HEK293 (cell line): ENCODE measurements at regions not wholly inside any gene's neighbourhood (a gene's known extent, or its start where the extent isn't known, plus 50 kb on each side); places are given as distances from the start of the nearest gene placed in this dataset.

Source experiments
- CTCF ChIA-PET: fragments of 350-600 bp; formaldehyde crosslinking; extraction: SDS; loops from one replicate; lab custom pipeline; 2021; ENCODE audit warnings: antibody characterized with exemption; lab: Yijun Ruan, JAX
- POLR2A ChIA-PET: fragments of 300-600 bp; formaldehyde crosslinking; extraction: SDS; loops from one replicate; lab custom pipeline; 2020; ENCODE audit warnings: antibody characterized with exemption, inconsistent platforms; lab: Yijun Ruan, JAX
- H3K27ac ChIP-seq: fragments of 200-500 bp; sonication (Bioruptor generic); 2 replicates; pipeline ENCODE4 v1.5.1; 2014; ENCODE audit warnings: low read depth, low read length, control low read depth, inconsistent platforms; ENCODE audit errors: extremely low read depth
- H3K36me3 ChIP-seq, 2 experiments: fragments of 200-500 bp in 1 of 2; sonication (Bioruptor generic) in 1 of 2; 1 replicate in 1 of 2; 2 replicates in 1 of 2; pipeline ENCODE4 v1.5.1; 2014 to 2017; ENCODE audit warnings: inconsistent platforms in 2 of 2, low read length in 2 of 2; ENCODE audit not compliant: control insufficient read depth in 2 of 2, insufficient read depth in 1 of 2
- H3K4me1 ChIP-seq: fragments of 200-500 bp; sonication (Bioruptor generic); 2 replicates; pipeline ENCODE4 v1.5.1; 2014; ENCODE audit warnings: mild to moderate bottlenecking, low read length, inconsistent platforms; ENCODE audit not compliant: control insufficient read depth, insufficient read depth
- H3K4me3 ChIP-seq: 2 replicates; pipeline ENCODE4 v1.5.1; 2011; ENCODE audit warnings: low read depth, mild to moderate bottlenecking, control low read depth, low read length, moderate library complexity
- H3K9me3 ChIP-seq: fragments of 200-500 bp; sonication (Bioruptor generic); 2 replicates; pipeline ENCODE4 v1.5.1; 2014; ENCODE audit warnings: low read depth, low read length, inconsistent platforms; ENCODE audit not compliant: control insufficient read depth, insufficient read depth
- GLI4 ChIP-seq: fragments of 450-650 bp; formaldehyde crosslinking; IDR thresholded peaks from 2 replicates; pipeline ENCODE4 v1.5.1; 2016; ENCODE audit warnings: missing biosample characterization, missing genetic modification characterization
- HOXC10 ChIP-seq: sonication (generic); formaldehyde crosslinking; IDR thresholded peaks from 2 replicates; pipeline ENCODE4 v1.8.1; 2023; ENCODE audit warnings: mild to moderate bottlenecking, missing genetic modification reagents
- RBAK ChIP-seq: fragments of 450-650 bp; formaldehyde crosslinking; IDR thresholded peaks from 2 replicates; pipeline ENCODE4 v1.5.1; 2016; ENCODE audit warnings: missing biosample characterization, missing genetic modification characterization
- ZBTB1 ChIP-seq: fragments of 450-650 bp; formaldehyde crosslinking; IDR thresholded peaks from 2 replicates; pipeline ENCODE4 v1.5.1; 2016; ENCODE audit warnings: missing biosample characterization, missing genetic modification characterization
- ZBTB49 ChIP-seq: fragments of 450-650 bp; formaldehyde crosslinking; IDR thresholded peaks from 2 replicates; pipeline ENCODE4 v1.5.1; 2016; ENCODE audit warnings: missing biosample characterization, missing genetic modification characterization, low read depth
- ZNF175 ChIP-seq: fragments of 450-650 bp; formaldehyde crosslinking; IDR thresholded peaks from 2 replicates; pipeline ENCODE4 v1.5.1; 2016; ENCODE audit warnings: missing biosample characterization, missing genetic modification characterization
- ZNF23 ChIP-seq: fragments of 450-650 bp; formaldehyde crosslinking; IDR thresholded peaks from 2 replicates; pipeline ENCODE4 v1.5.1; 2016; ENCODE audit warnings: missing biosample characterization, missing genetic modification characterization, borderline replicate concordance
- ZNF24 ChIP-seq: fragments of 450-650 bp; formaldehyde crosslinking; IDR thresholded peaks from 2 replicates; pipeline ENCODE4 v1.5.1; 2016; ENCODE audit warnings: missing biosample characterization, missing genetic modification characterization
- ZNF354C ChIP-seq: fragments of 450-650 bp; formaldehyde crosslinking; IDR thresholded peaks from 2 replicates; pipeline ENCODE4 v1.5.1; 2016; ENCODE audit warnings: missing biosample characterization, missing genetic modification characterization, low read depth, borderline replicate concordance
- ZNF362 ChIP-seq: fragments of 450-650 bp; formaldehyde crosslinking; IDR thresholded peaks from 2 replicates; pipeline ENCODE4 v1.5.1; 2016; ENCODE audit warnings: missing biosample characterization, missing genetic modification characterization
- ZNF501 ChIP-seq: fragments of 450-650 bp; formaldehyde crosslinking; IDR thresholded peaks from 2 replicates; pipeline ENCODE4 v1.5.1; 2016; ENCODE audit warnings: missing biosample characterization, missing genetic modification characterization
- ZNF510 ChIP-seq: fragments of 450-650 bp; formaldehyde crosslinking; IDR thresholded peaks from 2 replicates; pipeline ENCODE4 v1.5.1; 2018; ENCODE audit warnings: mild to moderate bottlenecking, missing genetic modification characterization, missing biosample characterization; ENCODE audit not compliant: insufficient replicate concordance
- ZNF561 ChIP-seq: fragments of 450-650 bp; IDR thresholded peaks from 2 replicates; pipeline ENCODE4 v1.5.1; 2018; ENCODE audit warnings: missing biosample characterization, missing genetic modification characterization, borderline replicate concordance
- ZNF624 ChIP-seq: fragments of 450-650 bp; formaldehyde crosslinking; IDR thresholded peaks from 2 replicates; pipeline ENCODE4 v1.5.1; 2017; ENCODE audit warnings: missing biosample characterization, missing genetic modification characterization
- ZNF629 ChIP-seq: fragments of 450-650 bp; formaldehyde crosslinking; IDR thresholded peaks from 2 replicates; pipeline ENCODE4 v1.5.1; 2017; ENCODE audit warnings: missing biosample characterization, missing genetic modification characterization
- ZNF660 ChIP-seq: fragments of 450-650 bp; IDR thresholded peaks from 2 replicates; pipeline ENCODE4 v1.5.1; 2018; ENCODE audit warnings: missing biosample characterization, mild to moderate bottlenecking, missing genetic modification characterization
- ZNF837 ChIP-seq: fragments of 450-650 bp; formaldehyde crosslinking; IDR thresholded peaks from 2 replicates; pipeline ENCODE4 v1.5.1; 2016; ENCODE audit warnings: missing biosample characterization, missing genetic modification characterization
- ZXDB ChIP-seq: fragments of 450-650 bp; formaldehyde crosslinking; IDR thresholded peaks from 2 replicates; pipeline ENCODE4 v1.5.1; 2016; ENCODE audit warnings: missing biosample characterization, missing genetic modification characterization
- TF ChIP-seq, protein P1 (sequence below): fragments of 450-650 bp; formaldehyde crosslinking; IDR thresholded peaks from 2 replicates; pipeline ENCODE4 v1.5.1; 2017; ENCODE audit warnings: missing biosample characterization, missing genetic modification characterization
- TF ChIP-seq, protein P2 (sequence below): fragments of 450-650 bp; formaldehyde crosslinking; IDR thresholded peaks from 2 replicates; pipeline ENCODE4 v1.5.1; 2016; ENCODE audit warnings: missing biosample characterization, missing genetic modification characterization

DNA sequence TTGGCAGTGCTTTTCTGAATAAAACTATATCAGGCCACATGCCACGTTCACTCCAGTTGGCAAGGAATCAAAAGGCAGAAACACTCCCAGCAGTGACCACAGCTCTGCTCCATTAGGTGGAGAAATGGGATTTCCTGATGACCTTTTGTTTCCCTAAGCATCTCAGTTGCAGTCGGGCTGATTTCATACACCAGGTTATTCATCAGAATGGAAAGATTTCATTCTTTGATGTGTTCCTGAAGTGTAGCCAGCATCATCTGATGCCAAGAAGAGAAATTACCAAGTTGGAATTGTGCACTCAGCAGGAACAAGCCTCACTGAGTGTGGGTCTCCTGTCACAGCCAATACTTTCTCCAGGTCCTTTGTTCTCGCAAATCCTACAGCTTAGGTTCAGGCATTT lies 193.7 kb downstream of the SPATA18 start:
- no peaks in the 10 kb centered on the region for H3K36me3 ChIP-seq
- ChIA-PET POLR2A (no interaction called here), CTCF (no interaction called here)
- H3K9me3 ChIP-seq, result no peaks in the 10 kb centered on the region
- H3K4me1 ChIP-seq, result no peaks in the 10 kb centered on the region
- no peak overlapping the region for H3K27ac ChIP-seq
- no peak overlapping the region for H3K4me3 ChIP-seq
- 0 out of 2 replicates have a peak, but pooled peaks have one; percentile 36 for TF ChIP-seq ZNF561 (tag by site-specific recombination)
- no peak for TF ChIP-seq ZNF501 (tag by site-specific recombination)

GRCh38 chr4:52246827-52247226 lies 195.7 kb downstream of the SPATA18 start:
- no peaks in the 10 kb centered on the region for H3K9me3 ChIP-seq
- H3K4me3 ChIP-seq, result no peak overlapping the region
- ChIA-PET CTCF (no interaction called here), POLR2A (no interaction called here)
- H3K27ac ChIP-seq, result no peak overlapping the region
- no peaks in the 10 kb centered on the region for H3K36me3 ChIP-seq
- no peaks in the 10 kb centered on the region for H3K4me1 ChIP-seq
- TF ChIP-seq, protein P1, sequence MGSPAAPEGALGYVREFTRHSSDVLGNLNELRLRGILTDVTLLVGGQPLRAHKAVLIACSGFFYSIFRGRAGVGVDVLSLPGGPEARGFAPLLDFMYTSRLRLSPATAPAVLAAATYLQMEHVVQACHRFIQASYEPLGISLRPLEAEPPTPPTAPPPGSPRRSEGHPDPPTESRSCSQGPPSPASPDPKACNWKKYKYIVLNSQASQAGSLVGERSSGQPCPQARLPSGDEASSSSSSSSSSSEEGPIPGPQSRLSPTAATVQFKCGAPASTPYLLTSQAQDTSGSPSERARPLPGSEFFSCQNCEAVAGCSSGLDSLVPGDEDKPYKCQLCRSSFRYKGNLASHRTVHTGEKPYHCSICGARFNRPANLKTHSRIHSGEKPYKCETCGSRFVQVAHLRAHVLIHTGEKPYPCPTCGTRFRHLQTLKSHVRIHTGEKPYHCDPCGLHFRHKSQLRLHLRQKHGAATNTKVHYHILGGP (tag by site-specific recombination), result no peak
- no peak for TF ChIP-seq ZNF24 (tag by site-specific recombination)
- no peak for TF ChIP-seq ZNF837 (tag by site-specific recombination)
- TF ChIP-seq, protein P2, sequence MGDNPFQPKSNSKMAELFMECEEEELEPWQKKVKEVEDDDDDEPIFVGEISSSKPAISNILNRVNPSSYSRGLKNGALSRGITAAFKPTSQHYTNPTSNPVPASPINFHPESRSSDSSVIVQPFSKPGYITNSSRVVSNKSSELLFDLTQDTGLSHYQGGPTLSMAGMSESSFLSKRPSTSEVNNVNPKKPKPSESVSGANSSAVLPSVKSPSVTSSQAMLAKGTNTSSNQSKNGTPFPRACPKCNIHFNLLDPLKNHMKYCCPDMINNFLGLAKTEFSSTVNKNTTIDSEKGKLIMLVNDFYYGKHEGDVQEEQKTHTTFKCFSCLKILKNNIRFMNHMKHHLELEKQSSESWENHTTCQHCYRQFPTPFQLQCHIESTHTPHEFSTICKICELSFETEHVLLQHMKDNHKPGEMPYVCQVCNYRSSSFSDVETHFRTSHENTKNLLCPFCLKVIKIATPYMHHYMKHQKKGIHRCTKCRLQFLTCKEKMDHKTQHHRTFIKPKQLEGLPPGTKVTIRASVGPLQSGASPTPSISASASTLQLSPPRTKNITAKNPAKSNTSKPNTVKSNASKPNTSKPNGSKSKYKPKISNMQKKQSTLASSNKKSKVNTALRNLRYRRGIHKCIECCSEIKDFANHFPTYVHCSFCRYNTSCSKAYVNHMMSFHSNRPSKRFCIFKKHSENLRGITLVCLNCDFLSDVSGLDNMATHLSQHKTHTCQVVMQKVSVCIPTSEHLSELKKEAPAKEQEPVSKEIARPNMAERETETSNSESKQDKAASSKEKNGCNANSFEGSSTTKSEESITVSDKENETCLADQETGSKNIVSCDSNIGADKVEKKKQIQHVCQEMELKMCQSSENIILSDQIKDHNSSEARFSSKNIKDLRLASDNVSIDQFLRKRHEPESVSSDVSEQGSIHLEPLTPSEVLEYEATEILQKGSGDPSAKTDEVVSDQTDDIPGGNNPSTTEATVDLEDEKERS (tag by site-specific recombination), result no peak
- no peak for TF ChIP-seq ZBTB49
- no peak for TF ChIP-seq ZNF510 (tag by site-specific recombination)

GRCh38 chr4:52247941-52248340 lies 196.8 kb downstream of the SPATA18 start:
- ChIA-PET CTCF (no interaction called here), POLR2A (no interaction called here)
- Histone ChIP-seq H3K4me1 (no peaks in the 10 kb centered on the region), H3K9me3 (no peaks in the 10 kb centered on the region), H3K36me3 (no peaks in the 10 kb centered on the region), H3K27ac (no peak overlapping the region), H3K4me3 (no peak overlapping the region)
- TF ChIP-seq ZNF24 (tag by site-specific recombination) (no peak), GLI4 (no peak), ZNF23 (tag by site-specific recombination) (no peak), ZNF624 (tag by site-specific recombination) (no peak), ZNF362 (tag by site-specific recombination) (no peak), HOXC10 (no peak), ZNF175 (tag by site-specific recombination) (no peak), ZNF660 (tag by site-specific recombination) (no peak), ZBTB1 (no peak), RBAK (tag by site-specific recombination) (no peak), ZNF629 (no peak), ZXDB (no peak), ZNF354C (tag by site-specific recombination) (no peak)
- TF ChIP-seq, protein P1 (tag by site-specific recombination), result no peak
